CD14-positive monocyte (primary cell): ENCODE measurements at regions not wholly inside any gene's neighbourhood (a gene's known extent, or its start where the extent isn't known, plus 50 kb on each side); places are given as distances from the start of the nearest gene placed in this dataset.

Experiments
- DNase-seq, 3 donors: peaks; one replicate each; pipeline ENCODE4 v3.0.0-alpha.2; 2011 to 2022
- H2AFZ ChIP-seq: 2 replicates; pipeline ENCODE4 v1.6.0; 2012; ENCODE audit warnings: mild to moderate bottlenecking, low read depth, low read length, inconsistent platforms; ENCODE audit not compliant: insufficient read depth, poor library complexity, severe bottlenecking
- H3K27ac ChIP-seq, 2 donors: 1 replicate in 1 of 2; 2 replicates in 1 of 2; pipeline ENCODE4 v1.5.1; 2012 to 2013; ENCODE audit warnings: low read length in 2 of 2, control low read depth in 1 of 2, inconsistent platforms in 1 of 2, low read depth in 1 of 2, mild to moderate bottlenecking in 1 of 2
- H3K27me3 ChIP-seq, 2 donors: one replicate each; pipeline versions ENCODE4 v1.6.0 to v1.6.1; 2011 to 2013; ENCODE audit warnings: low read length in 2 of 2; ENCODE audit not compliant: control insufficient read depth in 2 of 2, insufficient read depth in 2 of 2
- H3K36me3 ChIP-seq, 2 donors: replicated peaks in 1 of 2; 1 replicate in 1 of 2; 2 replicates in 1 of 2; pipeline versions ENCODE4 v1.5.1 to v1.6.1; 2012 to 2013; ENCODE audit warnings: low read length in 2 of 2, control low read depth in 1 of 2, inconsistent platforms in 1 of 2, mild to moderate bottlenecking in 1 of 2; ENCODE audit not compliant: insufficient read depth in 2 of 2, control insufficient read depth in 1 of 2
- H3K4me1 ChIP-seq, 2 donors: 1 replicate in 1 of 2; 2 replicates in 1 of 2; pipeline versions ENCODE4 v1.5.1 to v1.6.1; 2012 to 2013; ENCODE audit warnings: low read length in 2 of 2, control low read depth in 1 of 2, inconsistent platforms in 1 of 2, mild to moderate bottlenecking in 1 of 2, moderate library complexity in 1 of 2; ENCODE audit not compliant: insufficient read depth in 2 of 2, control insufficient read depth in 1 of 2
- H3K4me2 ChIP-seq: replicated peaks from 2 replicates; pipeline ENCODE3; 2012; ENCODE audit warnings: low read length, moderate library complexity, mild to moderate bottlenecking; ENCODE audit not compliant: poor library complexity, severe bottlenecking; ENCODE audit errors: extremely low read depth
- H3K4me3 ChIP-seq, 3 experiments: fragments of 200-600 bp in 1 of 3; sonication (generic) in 1 of 3; replicated peaks in 1 of 3; 1 replicate in 2 of 3; 2 replicates in 1 of 3; pipeline ENCODE4 v1.5.1; 2011 to 2013; ENCODE audit warnings: low read length in 3 of 3, mild to moderate bottlenecking in 3 of 3, control low read depth in 2 of 3, low read depth in 2 of 3, inconsistent platforms in 1 of 3, moderate library complexity in 1 of 3
- H3K79me2 ChIP-seq: 2 replicates; pipeline ENCODE4 v1.6.0; 2012; ENCODE audit warnings: mild to moderate bottlenecking, control low read depth, inconsistent platforms, low read length, moderate library complexity; ENCODE audit not compliant: insufficient read depth
- H3K9ac ChIP-seq: 2 replicates; pipeline ENCODE4 v1.6.0; 2017; ENCODE audit warnings: low read length, mild to moderate bottlenecking; ENCODE audit not compliant: insufficient read depth, poor library complexity, severe bottlenecking
- H3K9me3 ChIP-seq, 2 donors: replicated peaks in 1 of 2; 1 replicate in 1 of 2; 2 replicates in 1 of 2; pipeline versions ENCODE4 v1.5.1 to v1.6.1; 2012 to 2013; ENCODE audit warnings: low read length in 2 of 2, control low read depth in 1 of 2; ENCODE audit not compliant: control insufficient read depth in 1 of 2, insufficient read depth in 1 of 2
- H4K20me1 ChIP-seq: 2 replicates; pipeline ENCODE4 v1.6.0; 2012; ENCODE audit warnings: mild to moderate bottlenecking, low read length, control low read depth, moderate library complexity; ENCODE audit not compliant: insufficient read depth
- H3K27ac Mint-ChIP-seq, 7 donors: one replicate each; pipeline ENCODE4 v1.8.0; 2020; ENCODE audit warnings: mild to moderate bottlenecking in 7 of 7, mixed read lengths in 7 of 7, moderate library complexity in 6 of 7, inconsistent platforms in 2 of 7
- H3K27me3 Mint-ChIP-seq, 3 donors: one replicate each; pipeline ENCODE4 v1.8.0; 2021 to 2022; ENCODE audit warnings: low read depth in 3 of 3, mild to moderate bottlenecking in 3 of 3, mixed read lengths in 3 of 3, moderate library complexity in 3 of 3, inconsistent platforms in 1 of 3
- H3K36me3 Mint-ChIP-seq, 2 donors: one replicate each; pipeline ENCODE4 v1.8.0; 2020; ENCODE audit warnings: mixed read lengths in 2 of 2, inconsistent platforms in 1 of 2, mild to moderate bottlenecking in 1 of 2
- H3K4me1 Mint-ChIP-seq: one replicate; pipeline ENCODE4 v1.8.0; 2020; ENCODE audit warnings: mild to moderate bottlenecking, mixed read lengths
- H3K4me3 Mint-ChIP-seq, 2 donors: one replicate each; pipeline ENCODE4 v1.8.0; 2020; ENCODE audit warnings: mild to moderate bottlenecking in 2 of 2, mixed read lengths in 2 of 2, moderate library complexity in 1 of 2
- H3K9me3 Mint-ChIP-seq, 7 donors: one replicate each; pipeline ENCODE4 v1.8.0; 2020 to 2022; ENCODE audit warnings: mixed read lengths in 7 of 7, mild to moderate bottlenecking in 6 of 7, moderate library complexity in 6 of 7, inconsistent platforms in 2 of 7
- CTCF ChIP-seq: fragments of 200-600 bp; IDR thresholded peaks from one replicate; pipeline ENCODE4 v1.8.0; 2022; ENCODE audit warnings: antibody characterized with exemption, mild to moderate bottlenecking
- WGBS: methylation state at CpG from one replicate; pipeline ENCODE4 v1.1.5; 2013; ENCODE audit warnings: missing lambda C conversion rate; ENCODE audit not compliant: insufficient coverage; 5-methylcytosine and 5-hydroxymethylcytosine counted together
- intact Hi-C, 2 donors: fragments of 100-400 bp; cut with micrococcal nuclease; formaldehyde crosslinking; loops; one replicate each; pipeline versions ENCODE4 v1.15.0 to v1.15.1; 2023

GRCh38 chr2:43038034-43038695 is 188.2 kb downstream of the ZFP36L2 start:
- Histone ChIP-seq H4K20me1 (no peaks in the 10 kb centered on the region), H3K4me3 (no peak overlapping the region), H3K79me2 (no peaks in the 10 kb centered on the region), H3K9ac (no peak overlapping the region), H3K4me2 (no peak overlapping the region), H2AFZ (no peak overlapping the region), H3K27me3 (no peaks in the 10 kb centered on the region), H3K36me3 (no peaks in the 10 kb centered on the region), H3K27ac (no peak overlapping the region), H3K4me1 (peaks cover 21 to 31% of the 10 kb centered on the region in 2 donors), H3K9me3 (no peaks in the 10 kb centered on the region)
- H3K4me3 Mint-ChIP-seq, result no peak overlapping the region
- 93% methylated on average over 2 of the region's 9 CpGs for WGBS
- no peaks in the 10 kb centered on the region for H3K9me3 Mint-ChIP-seq
- no peak for DNase-seq
- H3K27me3 Mint-ChIP-seq, result peaks cover 0 to 4% (median 0%) of the 10 kb centered on the region in 3 donors
- H3K27ac Mint-ChIP-seq, result no peak overlapping the region
- intact Hi-C loops, result loop anchor here in 1 of 2 donors (5.0 kb wide), 1 partner anchor 34 kb away; no protein-coding TSS in a partner anchor
- H3K4me1 Mint-ChIP-seq, result peaks cover 28% of the 10 kb centered on the region
- TF ChIP-seq CTCF, result no peak
- no peaks in the 10 kb centered on the region for H3K36me3 Mint-ChIP-seq

GRCh38 chr2:43035922-43036321 is 190.5 kb downstream of the ZFP36L2 start:
- Histone ChIP-seq H4K20me1 (no peaks in the 10 kb centered on the region), H2AFZ (no peak overlapping the region), H3K4me2 (no peak overlapping the region), H3K79me2 (no peaks in the 10 kb centered on the region), H3K4me1 (peaks cover 27 to 31% of the 10 kb centered on the region in 2 donors), H3K27ac (no peak overlapping the region), H3K9ac (no peak overlapping the region), H3K9me3 (no peaks in the 10 kb centered on the region), H3K4me3 (no peak overlapping the region), H3K27me3 (no peaks in the 10 kb centered on the region), H3K36me3 (no peaks in the 10 kb centered on the region)
- Mint-ChIP-seq H3K27ac (no peak overlapping the region), H3K27me3 (peaks cover 0 to 2% (median 2%) of the 10 kb centered on the region in 3 donors), H3K4me1 (peaks cover 30% of the 10 kb centered on the region), H3K36me3 (peaks cover 0 to 3% of the 10 kb centered on the region in 2 donors), H3K4me3 (no peak overlapping the region), H3K9me3 (no peaks in the 10 kb centered on the region)
- no CpG with 5 or more reads among the region's 4 CpGs for WGBS
- intact Hi-C loops, result loop anchor here in 1 of 2 donors (5.0 kb wide), 1 partner anchor 36 kb away; no protein-coding TSS in a partner anchor
- no peak for DNase-seq
- no peak for TF ChIP-seq CTCF
